ENCODE measurements at regions not wholly inside any gene's neighbourhood (a gene's known extent, or its start where the extent isn't known, plus 50 kb on each side); places are given as distances from the start of the nearest gene placed in this dataset.

DNA sequence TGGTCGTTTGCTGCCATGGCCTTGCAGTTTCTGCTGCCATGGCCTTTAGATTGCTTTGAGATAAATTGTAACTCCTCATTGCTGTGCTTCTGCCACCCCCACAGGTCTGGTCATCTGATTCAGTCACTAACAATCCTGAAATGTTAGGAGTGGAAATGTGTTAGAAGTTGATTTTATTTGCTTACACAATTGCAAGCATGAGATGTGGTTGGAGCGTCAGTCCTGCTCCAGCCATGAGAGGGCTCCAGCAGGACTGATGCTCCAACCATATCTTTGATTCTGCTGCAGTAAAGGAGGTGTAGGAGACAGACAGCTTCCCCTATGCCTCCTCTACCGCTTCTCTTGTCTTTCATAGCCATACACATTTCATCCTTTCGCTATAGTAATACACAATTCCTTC lies 226.8 kb upstream of the RGS6 start:
- DNase-seq (ENCODE audit: low read depth) = no peak
- TF ChIP-seq, protein P1, sequence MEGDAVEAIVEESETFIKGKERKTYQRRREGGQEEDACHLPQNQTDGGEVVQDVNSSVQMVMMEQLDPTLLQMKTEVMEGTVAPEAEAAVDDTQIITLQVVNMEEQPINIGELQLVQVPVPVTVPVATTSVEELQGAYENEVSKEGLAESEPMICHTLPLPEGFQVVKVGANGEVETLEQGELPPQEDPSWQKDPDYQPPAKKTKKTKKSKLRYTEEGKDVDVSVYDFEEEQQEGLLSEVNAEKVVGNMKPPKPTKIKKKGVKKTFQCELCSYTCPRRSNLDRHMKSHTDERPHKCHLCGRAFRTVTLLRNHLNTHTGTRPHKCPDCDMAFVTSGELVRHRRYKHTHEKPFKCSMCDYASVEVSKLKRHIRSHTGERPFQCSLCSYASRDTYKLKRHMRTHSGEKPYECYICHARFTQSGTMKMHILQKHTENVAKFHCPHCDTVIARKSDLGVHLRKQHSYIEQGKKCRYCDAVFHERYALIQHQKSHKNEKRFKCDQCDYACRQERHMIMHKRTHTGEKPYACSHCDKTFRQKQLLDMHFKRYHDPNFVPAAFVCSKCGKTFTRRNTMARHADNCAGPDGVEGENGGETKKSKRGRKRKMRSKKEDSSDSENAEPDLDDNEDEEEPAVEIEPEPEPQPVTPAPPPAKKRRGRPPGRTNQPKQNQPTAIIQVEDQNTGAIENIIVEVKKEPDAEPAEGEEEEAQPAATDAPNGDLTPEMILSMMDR (conservative IDR thresholded peaks at IDR 0.05; ENCODE audit: low read depth, low read length) = peak; percentile 21
- no peak overlapping the region for H3K4me3 ChIP-seq (ENCODE audit: low read length)

GRCh38 chr14:71709076-71709475 lies 223.2 kb upstream of the RGS6 start:
- TF ChIP-seq, protein P1 (conservative IDR thresholded peaks at IDR 0.05; ENCODE audit: low read depth, low read length) = no peak
- H3K4me3 ChIP-seq (ENCODE audit: low read length) = no peak overlapping the region
- DNase-seq (ENCODE audit: low read depth) = no peak

- H3K4me3 ChIP-seq (ENCODE audit: low read length) = no peak overlapping the region
- no peak for DNase-seq (ENCODE audit: low read depth)
- TF ChIP-seq, protein P1 (conservative IDR thresholded peaks at IDR 0.05; ENCODE audit: low read depth, low read length) = no peak
Measured at GRCh38 chr14:71709987-71710386, 222.2 kb upstream of the RGS6 start.

GRCh38 chr14:71711125-71711524 lies 221.1 kb upstream of the RGS6 start:
- DNase-seq (ENCODE audit: low read depth) = no peak
- TF ChIP-seq, protein P1 (conservative IDR thresholded peaks at IDR 0.05; ENCODE audit: low read depth, low read length) = no peak
- no peak overlapping the region for H3K4me3 ChIP-seq (ENCODE audit: low read length)

GRCh38 chr14:71711619-71712018 lies 220.6 kb upstream of the RGS6 start:
- no peak overlapping the region for H3K4me3 ChIP-seq (ENCODE audit: low read length)
- TF ChIP-seq, protein P1 (conservative IDR thresholded peaks at IDR 0.05; ENCODE audit: low read depth, low read length) = no peak
- peak; percentile 91 for DNase-seq (ENCODE audit: low read depth)

DNA sequence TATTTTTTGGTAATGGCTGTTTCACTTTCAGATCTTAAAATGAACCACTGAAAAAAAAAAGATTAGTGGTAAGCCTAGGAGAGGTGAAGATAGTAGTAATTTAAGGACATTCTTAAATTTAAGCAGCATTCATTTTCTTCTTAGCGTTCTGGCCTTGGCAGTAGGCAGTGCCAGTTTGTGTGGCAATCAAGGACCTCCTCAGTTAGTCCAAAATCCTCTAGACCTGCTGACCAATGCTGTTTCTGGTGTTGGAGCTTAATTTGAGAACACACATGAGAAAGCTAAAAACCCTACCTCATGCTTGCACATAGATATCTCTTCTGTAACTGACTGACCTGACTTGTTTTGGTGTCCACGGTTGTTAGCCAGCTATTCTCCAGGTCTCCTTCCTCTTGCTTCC lies 219.8 kb upstream of the RGS6 start:
- TF ChIP-seq, protein P1 (conservative IDR thresholded peaks at IDR 0.05; ENCODE audit: low read depth, low read length) = no peak
- no peak overlapping the region for H3K4me3 ChIP-seq (ENCODE audit: low read length)
- no peak for DNase-seq (ENCODE audit: low read depth)

GRCh38 chr14:71713016-71713415 lies 219.2 kb upstream of the RGS6 start:
- TF ChIP-seq, protein P1 (conservative IDR thresholded peaks at IDR 0.05; ENCODE audit: low read depth, low read length) = no peak
- no peak for DNase-seq (ENCODE audit: low read depth)
- no peak overlapping the region for H3K4me3 ChIP-seq (ENCODE audit: low read length)
